Gastrocnemius medialis (tissue), 4 donors: ENCODE measurements at regions not wholly inside any gene's neighbourhood (a gene's known extent, or its start where the extent isn't known, plus 50 kb on each side); places are given as distances from the start of the nearest gene placed in this dataset.

Experiments used
- CTCF ChIP-seq, 5 experiments: fragments of 450-650 bp in 3 of 5; fragments of 200-600 bp in 2 of 5; sonication (generic) in 2 of 5; IDR thresholded peaks in 4 of 5; conservative IDR thresholded peaks in 1 of 5; 1 replicate in 4 of 5; 2 replicates in 1 of 5; pipeline ENCODE4 v1.5.1; 2016 to 2019; ENCODE audit warnings: antibody characterized with exemption in 5 of 5, mild to moderate bottlenecking in 3 of 5, moderate library complexity in 3 of 5
- POLR2A ChIP-seq, 2 donors: fragments of 450-650 bp; IDR thresholded peaks; one replicate each; pipeline ENCODE4 v1.6.1; 2017; ENCODE audit warnings: antibody characterized with exemption in 2 of 2, mild to moderate bottlenecking in 2 of 2, moderate library complexity in 2 of 2

DNA sequence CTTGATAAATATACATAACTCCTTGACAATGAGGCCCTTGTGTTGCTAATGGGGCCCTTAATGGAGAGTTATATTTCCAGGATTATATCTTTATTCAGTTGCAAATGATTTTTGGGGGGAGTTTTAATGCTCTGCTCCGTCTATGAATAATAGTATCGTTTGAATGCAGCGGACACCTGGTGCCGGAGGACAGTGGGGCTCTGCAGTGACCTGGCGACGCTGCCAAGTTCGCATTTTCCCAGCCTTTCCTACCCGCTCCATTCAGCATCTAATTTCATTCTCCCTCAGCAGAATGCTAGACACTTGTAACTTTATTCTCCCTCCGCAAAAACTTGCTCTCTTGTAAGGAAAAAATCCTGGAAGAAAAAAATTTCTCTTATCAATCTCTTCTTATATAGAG lies 257.6 kb upstream of the SALL3 start:
- TF ChIP-seq CTCF (IDR thresholded peaks at IDR 0.05 in 4 of 5, conservative IDR thresholded peaks at IDR 0.05 in 1 of 5) (no peak), POLR2A (IDR thresholded peaks at IDR 0.05) (no peak)
